Fibroblast of villous mesenchyme (primary cell): ENCODE measurements at regions not wholly inside any gene's neighbourhood (a gene's known extent, or its start where the extent isn't known, plus 50 kb on each side); places are given as distances from the start of the nearest gene placed in this dataset.

Experiments used
- DNase-seq: peaks from one replicate; pipeline ENCODE4 v3.0.0-alpha.2; 2010; ENCODE audit warnings: low read depth
- H3K4me3 ChIP-seq: 2 replicates; pipeline ENCODE4 v1.5.1; 2011; ENCODE audit warnings: low read depth, mild to moderate bottlenecking, low read length
- CTCF ChIP-seq: IDR thresholded peaks from 2 replicates; pipeline ENCODE4 v1.5.1; 2012; ENCODE audit warnings: low read depth, mild to moderate bottlenecking, low read length; ENCODE audit not compliant: insufficient read depth

GRCh38 chr2:45275806-45276205, 266.6 kb upstream of the SIX2 start:
- H3K4me3 ChIP-seq, result no peak overlapping the region
- DNase-seq, result no peak
- TF ChIP-seq CTCF, result no peak

- DNase-seq, result peak; percentile 21
Observed at GRCh38 chr2:45275242-45275805, 266.1 kb upstream of the SIX2 start.

GRCh38 chr2:45274250-45274926, 265.1 kb upstream of the SIX2 start:
- no peak for DNase-seq
- TF ChIP-seq CTCF, result no peak
- H3K4me3 ChIP-seq, result no peak overlapping the region

More at GRCh38 chr2:45275242-45275805, 266.1 kb upstream of the SIX2 start:
- H3K4me3 ChIP-seq, result no peak overlapping the region
- TF ChIP-seq CTCF, result no peak

- no peak for DNase-seq
- H3K4me3 ChIP-seq, result no peak overlapping the region
- TF ChIP-seq CTCF, result no peak
Observed at GRCh38 chr2:45273412-45274249, 264.4 kb upstream of the SIX2 start.

GRCh38 chr2:45272549-45273265, 263.5 kb upstream of the SIX2 start:
- H3K4me3 ChIP-seq, result no peak overlapping the region
- TF ChIP-seq CTCF, result no peak
- DNase-seq, result no peak

GRCh38 chr2:45269149-45269793, 260.0 kb upstream of the SIX2 start:
- no peak for TF ChIP-seq CTCF
- DNase-seq, result peak; percentile 17
- no peak overlapping the region for H3K4me3 ChIP-seq
